ENCODE measurements at regions not wholly inside any gene's neighbourhood (a gene's known extent, or its start where the extent isn't known, plus 50 kb on each side); places are given as distances from the start of the nearest gene placed in this dataset.

DNA sequence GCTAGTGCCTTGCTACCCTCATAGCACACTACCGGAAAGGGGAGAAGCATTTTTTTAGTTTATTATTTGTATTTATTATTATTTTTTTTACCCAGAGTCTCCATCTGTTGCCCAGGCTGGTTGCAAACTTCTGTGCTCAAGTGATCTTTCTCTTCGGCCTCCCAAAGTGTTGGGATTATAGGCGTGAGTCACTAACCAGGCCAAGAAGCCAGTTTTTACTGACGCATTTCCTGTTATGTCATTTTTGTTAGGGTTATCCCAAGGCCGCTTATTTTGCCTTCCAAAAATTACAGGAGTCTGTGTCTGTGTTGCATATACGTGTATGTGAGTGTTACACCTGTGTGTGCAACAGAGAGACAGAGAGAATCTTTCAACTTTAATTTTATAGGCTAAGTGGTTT is 404.5 kb downstream of the GBA3 start:
- TF ChIP-seq, protein P1, sequence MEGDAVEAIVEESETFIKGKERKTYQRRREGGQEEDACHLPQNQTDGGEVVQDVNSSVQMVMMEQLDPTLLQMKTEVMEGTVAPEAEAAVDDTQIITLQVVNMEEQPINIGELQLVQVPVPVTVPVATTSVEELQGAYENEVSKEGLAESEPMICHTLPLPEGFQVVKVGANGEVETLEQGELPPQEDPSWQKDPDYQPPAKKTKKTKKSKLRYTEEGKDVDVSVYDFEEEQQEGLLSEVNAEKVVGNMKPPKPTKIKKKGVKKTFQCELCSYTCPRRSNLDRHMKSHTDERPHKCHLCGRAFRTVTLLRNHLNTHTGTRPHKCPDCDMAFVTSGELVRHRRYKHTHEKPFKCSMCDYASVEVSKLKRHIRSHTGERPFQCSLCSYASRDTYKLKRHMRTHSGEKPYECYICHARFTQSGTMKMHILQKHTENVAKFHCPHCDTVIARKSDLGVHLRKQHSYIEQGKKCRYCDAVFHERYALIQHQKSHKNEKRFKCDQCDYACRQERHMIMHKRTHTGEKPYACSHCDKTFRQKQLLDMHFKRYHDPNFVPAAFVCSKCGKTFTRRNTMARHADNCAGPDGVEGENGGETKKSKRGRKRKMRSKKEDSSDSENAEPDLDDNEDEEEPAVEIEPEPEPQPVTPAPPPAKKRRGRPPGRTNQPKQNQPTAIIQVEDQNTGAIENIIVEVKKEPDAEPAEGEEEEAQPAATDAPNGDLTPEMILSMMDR (IDR thresholded peaks at IDR 0.05), result no peak
- TF ChIP-seq POLR2A (IDR thresholded peaks at IDR 0.05), result no peak
